ENCODE measurements at regions not wholly inside any gene's neighbourhood (a gene's known extent, or its start where the extent isn't known, plus 50 kb on each side); places are given as distances from the start of the nearest gene placed in this dataset.

- no peak for TF ChIP-seq ZNF592 (IDR thresholded peaks at IDR 0.05)
Observed at GRCh38 chr10:10798102-10798863, 219.4 kb upstream of the CELF2 start (continued).

GRCh38 chr10:10798864-10799192, 218.8 kb upstream of the CELF2 start:
- 30% methylated on average over 7 of the region's 7 CpGs for WGBS (ENCODE audit: insufficient coverage, insufficient replicate concordance, low lambda C conversion rate, missing lambda C conversion rate)
- Histone ChIP-seq H3K4me2 (ENCODE audit: control insufficient read depth, insufficient read depth) (no peak overlapping the region), H3K79me2 (ENCODE audit: control insufficient read depth, insufficient read depth, low read length) (no peaks in the 10 kb centered on the region), H3K4me1 (ENCODE audit: control insufficient read depth, insufficient read depth, low read length) (no peaks in the 10 kb centered on the region), H3K36me3 (ENCODE audit: control insufficient read depth in 2 of 2, insufficient read depth in 2 of 2, low read length in 1 of 2) (no peaks in the 10 kb centered on the region), H3K9ac (ENCODE audit: control insufficient read depth, insufficient read depth, low read length) (no peak overlapping the region), H3K9me3 (replicated peaks; ENCODE audit: control insufficient read depth, insufficient read depth, low read length) (no peaks in the 10 kb centered on the region), H2AFZ (ENCODE audit: control insufficient read depth, low read depth, low read length) (no peak overlapping the region), H3K27ac (ENCODE audit: control insufficient read depth, insufficient read depth) (no peak overlapping the region), H3K4me3 (no peak overlapping the region), H4K20me1 (ENCODE audit: control insufficient read depth, insufficient read depth) (no peaks in the 10 kb centered on the region), H3K27me3 (replicated peaks in 1 of 2; ENCODE audit: control insufficient read depth in 2 of 2, insufficient read depth in 2 of 2, low read length in 1 of 2) (no peaks in the 10 kb centered on the region; a peak in 2 of 4 replicates)
- FAIRE-seq = no peak
- intact Hi-C loops (cut with micrococcal nuclease; ENCODE audit: unreplicated experiment) (no loop called here), in situ Hi-C loops (cut with MboI) (no loop called here)
- ATAC-seq = no peak
- ChIA-PET RAD21 (ENCODE audit: unreplicated experiment) (no interaction called here), POLR2A (no interaction called here), CTCF (no interaction called here), SMC1A (ENCODE audit: uncharacterized antibody, unreplicated experiment) (no interaction called here)
- DNase-seq (ENCODE audit: low read depth, low spot score) = no peak
- no TSS peak for BruUV-seq (replicated peaks)
- TF ChIP-seq NR2C2 (IDR thresholded peaks at IDR 0.05; ENCODE audit: borderline replicate concordance, control insufficient read depth, insufficient read length, low read depth) = no peak
- TF ChIP-seq RUNX3 (IDR thresholded peaks at IDR 0.05; ENCODE audit: low read length) = no peak
- no peak for TF ChIP-seq RAD51 (IDR thresholded peaks at IDR 0.05)
- no peak for TF ChIP-seq RB1 (IDR thresholded peaks at IDR 0.05; ENCODE audit: borderline replicate concordance)
